ENCODE measurements at regions not wholly inside any gene's neighbourhood (a gene's known extent, or its start where the extent isn't known, plus 50 kb on each side); places are given as distances from the start of the nearest gene placed in this dataset.

GRCh38 chr3:28680050-28680449 lies 331.4 kb upstream of the AZI2 start:
- intact Hi-C loops (cut with DNase I), result no loop called here
- ATAC-seq, result no peak

GRCh38 chr3:28682121-28682520 lies 333.5 kb upstream of the AZI2 start:
- ATAC-seq (no peak), DNase-seq (no peak)
- no peaks in the 10 kb centered on the region for H3K27me3 ChIP-seq (ENCODE audit: control insufficient read depth, insufficient read depth)
- H3K9me3 ChIP-seq (ENCODE audit: control insufficient read depth, low read length), result no peaks in the 10 kb centered on the region
- H3K4me1 ChIP-seq (ENCODE audit: control insufficient read depth, insufficient read depth, low read length), result no peaks in the 10 kb centered on the region
- WGBS, result 76% methylated on average over 1 of the region's 1 CpG
- H3K27ac ChIP-seq (ENCODE audit: low read length), result no peak overlapping the region
- no peak overlapping the region for H3K4me3 ChIP-seq (ENCODE audit: low read length)
- intact Hi-C loops (cut with DNase I), result no loop called here

More at GRCh38 chr3:28680050-28680449, 331.4 kb upstream of the AZI2 start:
- DNase-seq, result no peak
- 88% methylated on average over 3 of the region's 3 CpGs for WGBS
- Histone ChIP-seq H3K27me3 (ENCODE audit: control insufficient read depth, insufficient read depth) (no peaks in the 10 kb centered on the region), H3K9me3 (ENCODE audit: control insufficient read depth, low read length) (no peaks in the 10 kb centered on the region), H3K4me3 (ENCODE audit: low read length) (no peak overlapping the region), H3K27ac (ENCODE audit: low read length) (no peak overlapping the region), H3K4me1 (ENCODE audit: control insufficient read depth, insufficient read depth, low read length) (no peaks in the 10 kb centered on the region)

GRCh38 chr3:28690176-28690575 lies 341.6 kb upstream of the AZI2 start:
- Histone ChIP-seq H3K4me1 (ENCODE audit: control insufficient read depth, insufficient read depth, low read length) (no peaks in the 10 kb centered on the region), H3K27me3 (ENCODE audit: control insufficient read depth, insufficient read depth) (no peaks in the 10 kb centered on the region), H3K4me3 (ENCODE audit: low read length) (no peak overlapping the region), H3K27ac (ENCODE audit: low read length) (no peak overlapping the region), H3K9me3 (ENCODE audit: control insufficient read depth, low read length) (no peaks in the 10 kb centered on the region)
- DNase-seq (no peak), ATAC-seq (no peak)
- intact Hi-C loops (cut with DNase I), result no loop called here
- 79% methylated on average over 2 of the region's 2 CpGs for WGBS

GRCh38 chr3:28698706-28699105 lies 350.1 kb upstream of the AZI2 start:
- Histone ChIP-seq H3K27ac (ENCODE audit: low read length) (no peak overlapping the region), H3K4me1 (ENCODE audit: control insufficient read depth, insufficient read depth, low read length) (no peaks in the 10 kb centered on the region), H3K27me3 (ENCODE audit: control insufficient read depth, insufficient read depth) (no peaks in the 10 kb centered on the region), H3K4me3 (ENCODE audit: low read length) (no peak overlapping the region), H3K9me3 (ENCODE audit: control insufficient read depth, low read length) (no peaks in the 10 kb centered on the region)
- no peak for DNase-seq
- WGBS, result 52% methylated on average over 2 of the region's 2 CpGs
- no peak for ATAC-seq
- intact Hi-C loops (cut with DNase I), result no loop called here

- ATAC-seq, result no peak
- H3K27me3 ChIP-seq (ENCODE audit: control insufficient read depth, insufficient read depth), result no peaks in the 10 kb centered on the region
- intact Hi-C loops (cut with DNase I), result no loop called here
- 90% methylated on average over 2 of the region's 2 CpGs for WGBS
- H3K4me3 ChIP-seq (ENCODE audit: low read length), result no peak overlapping the region
- DNase-seq, result no peak
- H3K4me1 ChIP-seq (ENCODE audit: control insufficient read depth, insufficient read depth, low read length), result no peaks in the 10 kb centered on the region
- no peaks in the 10 kb centered on the region for H3K9me3 ChIP-seq (ENCODE audit: control insufficient read depth, low read length)
- H3K27ac ChIP-seq (ENCODE audit: low read length), result no peak overlapping the region
Observed at GRCh38 chr3:28699283-28699682, 350.7 kb upstream of the AZI2 start.

GRCh38 chr3:28700728-28701127 lies 352.1 kb upstream of the AZI2 start:
- ATAC-seq, result no peak
- DNase-seq, result no peak
- no peaks in the 10 kb centered on the region for H3K27me3 ChIP-seq (ENCODE audit: control insufficient read depth, insufficient read depth)
- no peak overlapping the region for H3K4me3 ChIP-seq (ENCODE audit: low read length)
- no peaks in the 10 kb centered on the region for H3K9me3 ChIP-seq (ENCODE audit: control insufficient read depth, low read length)
- WGBS, result 82% methylated on average over 5 of the region's 5 CpGs
- intact Hi-C loops (cut with DNase I), result no loop called here
- no peak overlapping the region for H3K27ac ChIP-seq (ENCODE audit: low read length)
- no peaks in the 10 kb centered on the region for H3K4me1 ChIP-seq (ENCODE audit: control insufficient read depth, insufficient read depth, low read length)

GRCh38 chr3:28703843-28704242 lies 355.2 kb upstream of the AZI2 start:
- ATAC-seq, result no peak

GRCh38 chr3:28711293-28711692 lies 362.7 kb upstream of the AZI2 start:
- Histone ChIP-seq H3K27ac (ENCODE audit: low read length) (no peak overlapping the region), H3K27me3 (ENCODE audit: control insufficient read depth, insufficient read depth) (no peaks in the 10 kb centered on the region), H3K4me3 (ENCODE audit: low read length) (no peak overlapping the region), H3K4me1 (ENCODE audit: control insufficient read depth, insufficient read depth, low read length) (no peaks in the 10 kb centered on the region), H3K9me3 (ENCODE audit: control insufficient read depth, low read length) (no peaks in the 10 kb centered on the region)
- WGBS, result 78% methylated on average over 2 of the region's 2 CpGs
- ATAC-seq (no peak), DNase-seq (no peak)
- intact Hi-C loops (cut with DNase I), result no loop called here

More at GRCh38 chr3:28703843-28704242, 355.2 kb upstream of the AZI2 start:
- Histone ChIP-seq H3K9me3 (ENCODE audit: control insufficient read depth, low read length) (no peaks in the 10 kb centered on the region), H3K27me3 (ENCODE audit: control insufficient read depth, insufficient read depth) (no peaks in the 10 kb centered on the region), H3K4me1 (ENCODE audit: control insufficient read depth, insufficient read depth, low read length) (no peaks in the 10 kb centered on the region), H3K4me3 (ENCODE audit: low read length) (no peak overlapping the region), H3K27ac (ENCODE audit: low read length) (no peak overlapping the region)
- intact Hi-C loops (cut with DNase I), result no loop called here
- no peak for DNase-seq

GRCh38 chr3:28716939-28717338 lies 368.3 kb upstream of the AZI2 start:
- intact Hi-C loops (cut with DNase I), result no loop called here

GRCh38 chr3:28718074-28718849 lies 369.6 kb upstream of the AZI2 start:
- H3K27ac ChIP-seq (ENCODE audit: low read length), result no peak overlapping the region
- no peak for ATAC-seq
- intact Hi-C loops (cut with DNase I), result no loop called here

More at GRCh38 chr3:28716939-28717338, 368.3 kb upstream of the AZI2 start:
- DNase-seq (no peak), ATAC-seq (no peak)
- Histone ChIP-seq H3K27ac (ENCODE audit: low read length) (no peak overlapping the region), H3K4me3 (ENCODE audit: low read length) (no peak overlapping the region), H3K27me3 (ENCODE audit: control insufficient read depth, insufficient read depth) (no peaks in the 10 kb centered on the region), H3K4me1 (ENCODE audit: control insufficient read depth, insufficient read depth, low read length) (no peaks in the 10 kb centered on the region), H3K9me3 (ENCODE audit: control insufficient read depth, low read length) (no peaks in the 10 kb centered on the region)
- 46% methylated on average over 4 of the region's 4 CpGs for WGBS

GRCh38 chr3:28726840-28727239 lies 378.2 kb upstream of the AZI2 start:
- Histone ChIP-seq H3K27ac (ENCODE audit: low read length) (no peak overlapping the region), H3K4me1 (ENCODE audit: control insufficient read depth, insufficient read depth, low read length) (no peaks in the 10 kb centered on the region), H3K9me3 (ENCODE audit: control insufficient read depth, low read length) (no peaks in the 10 kb centered on the region), H3K27me3 (ENCODE audit: control insufficient read depth, insufficient read depth) (no peaks in the 10 kb centered on the region), H3K4me3 (ENCODE audit: low read length) (no peak overlapping the region)
- WGBS, result 34% methylated on average over 3 of the region's 3 CpGs
- DNase-seq (peak in 2 of 3 donors; percentile 66 to 83), ATAC-seq (peak; percentile 74 to 81)
- intact Hi-C loops (cut with DNase I), result loop anchor here in 1 of 4 donors (10.0 kb wide), 1 partner anchor 52 kb away; no protein-coding TSS in a partner anchor

More at GRCh38 chr3:28718074-28718849, 369.6 kb upstream of the AZI2 start:
- 68% methylated on average over 4 of the region's 4 CpGs for WGBS
- H3K4me1 ChIP-seq (ENCODE audit: control insufficient read depth, insufficient read depth, low read length), result no peaks in the 10 kb centered on the region
- H3K9me3 ChIP-seq (ENCODE audit: control insufficient read depth, low read length), result no peaks in the 10 kb centered on the region
- DNase-seq, result no peak
- no peaks in the 10 kb centered on the region for H3K27me3 ChIP-seq (ENCODE audit: control insufficient read depth, insufficient read depth)
- no peak overlapping the region for H3K4me3 ChIP-seq (ENCODE audit: low read length)
